H1 (cell line): ENCODE measurements at regions not wholly inside any gene's neighbourhood (a gene's known extent, or its start where the extent isn't known, plus 50 kb on each side); places are given as distances from the start of the nearest gene placed in this dataset.

Experiments
- CTCF ChIA-PET: fragments of 300-600 bp; sonication (Branson Sonifier 250); formaldehyde crosslinking; loops from one replicate; lab custom pipeline; 2021; ENCODE audit not compliant: partially characterized antibody; lab: Charles Lee
- POLR2A ChIA-PET: fragments of 300-600 bp; sonication (Branson Sonifier 250); formaldehyde crosslinking; loops from one replicate; lab custom pipeline; 2021; ENCODE audit warnings: inconsistent platforms; ENCODE audit not compliant: partially characterized antibody; lab: Charles Lee
- DNase-seq, 2 experiments: peaks; one replicate each; pipeline versions ENCODE4 v3.0.0 to v3.0.0-alpha.2; 2010 to 2022; ENCODE audit warnings: low spot score in 2 of 2, low read depth in 1 of 2, mixed read lengths in 1 of 2
- FAIRE-seq: peaks from 2 replicates; lab custom pipeline; 2011; peaks lifted over from hg19 to GRCh38; lab: Jason Lieb, UNC
- H2AFZ ChIP-seq: 2 replicates; pipeline ENCODE4 v1.8.1; 2012; ENCODE audit warnings: low read length, inconsistent platforms
- H2AK5ac ChIP-seq: 2 replicates; pipeline ENCODE4 v1.6.1; 2013; ENCODE audit warnings: low read depth, low read length
- H2BK120ac ChIP-seq: replicated peaks from 2 replicates; pipeline ENCODE3; 2013; ENCODE audit warnings: low read depth, low read length, inconsistent platforms
- H2BK12ac ChIP-seq: 2 replicates; pipeline ENCODE4 v1.6.1; 2013; ENCODE audit warnings: low read depth, low read length
- H2BK15ac ChIP-seq: 2 replicates; pipeline ENCODE4 v1.6.1; 2013; ENCODE audit warnings: low read length
- H2BK20ac ChIP-seq: 2 replicates; pipeline ENCODE4 v1.6.1; 2013; ENCODE audit warnings: low read length
- H2BK5ac ChIP-seq: 2 replicates; pipeline ENCODE4 v1.6.1; 2013; ENCODE audit warnings: low read depth, low read length
- H3K14ac ChIP-seq: 2 replicates; pipeline ENCODE4 v1.6.1; 2013; ENCODE audit warnings: inconsistent platforms; ENCODE audit not compliant: insufficient read length
- H3K18ac ChIP-seq: 2 replicates; pipeline ENCODE4 v1.6.1; 2013; ENCODE audit warnings: low read length; ENCODE audit errors: extremely low read depth
- H3K23ac ChIP-seq: 2 replicates; pipeline ENCODE4 v1.6.1; 2013; ENCODE audit warnings: inconsistent platforms; ENCODE audit not compliant: insufficient read length
- H3K23me2 ChIP-seq: 2 replicates; pipeline ENCODE4 v1.6.1; 2013; ENCODE audit warnings: low read depth, low read length
- H3K27ac ChIP-seq: 2 replicates; pipeline ENCODE4 v1.6.1; 2011; ENCODE audit warnings: low read depth, low read length, inconsistent platforms
- H3K27me3 ChIP-seq, 4 experiments: replicated peaks in 1 of 4; 1 replicate in 1 of 4; 2 replicates in 3 of 4; pipeline versions ENCODE4 v1.6.1 to v1.8.1; 2011 to 2013; ENCODE audit warnings: low read length in 3 of 4, mild to moderate bottlenecking in 3 of 4, inconsistent platforms in 2 of 4, mixed read lengths in 2 of 4, moderate library complexity in 1 of 4; ENCODE audit not compliant: control insufficient read depth in 3 of 4, insufficient read depth in 3 of 4; ENCODE audit errors: extremely low read depth in 1 of 4
- H3K36me3 ChIP-seq, 4 experiments: 2 replicates each; pipeline versions ENCODE4 v1.6.1 to v1.8.1; 2011 to 2013; ENCODE audit warnings: mild to moderate bottlenecking in 4 of 4, low read length in 3 of 4, moderate library complexity in 2 of 4, control low read depth in 1 of 4, inconsistent platforms in 1 of 4; ENCODE audit not compliant: insufficient read depth in 4 of 4, control insufficient read depth in 2 of 4
- H3K4ac ChIP-seq: replicated peaks from 2 replicates; pipeline ENCODE3; 2013; ENCODE audit warnings: low read length, low read depth, mixed read lengths, inconsistent platforms; ENCODE audit not compliant: insufficient read length
- H3K4me1 ChIP-seq, 4 experiments: replicated peaks in 1 of 4; 1 replicate in 1 of 4; 2 replicates in 3 of 4; pipeline versions ENCODE4 v1.6.1 to v1.8.1; 2011 to 2013; ENCODE audit warnings: low read length in 3 of 4, inconsistent platforms in 2 of 4, mixed read lengths in 1 of 4; ENCODE audit not compliant: insufficient read depth in 4 of 4, control insufficient read depth in 3 of 4
- H3K4me2 ChIP-seq, 2 experiments: 2 replicates each; pipeline versions ENCODE4 v1.6.1 to v1.8.1; 2011 to 2013; ENCODE audit warnings: low read depth in 2 of 2, low read length in 2 of 2, control low read depth in 1 of 2, inconsistent platforms in 1 of 2, mild to moderate bottlenecking in 1 of 2; ENCODE audit not compliant: insufficient read depth in 1 of 2
- H3K4me3 ChIP-seq, 4 experiments: fragments of 200-600, 300-600 bp in 1 of 4; sonication (generic), shearing (Covaris generic), sonication (Bioruptor Twin) in 1 of 4; 2 replicates each; pipeline versions ENCODE4 v1.5.1 to v1.8.1; 2011 to 2016; ENCODE audit warnings: low read length in 4 of 4, low read depth in 3 of 4, control low read depth in 2 of 4, inconsistent platforms in 2 of 4, mild to moderate bottlenecking in 2 of 4, mixed read lengths in 1 of 4, moderate library complexity in 1 of 4; ENCODE audit not compliant: insufficient read depth in 2 of 4; ENCODE audit errors: extremely low read depth in 1 of 4
- H3K56ac ChIP-seq: replicated peaks from 2 replicates; pipeline ENCODE3; 2013; ENCODE audit warnings: low read depth, mild to moderate bottlenecking, mixed read lengths, low read length, inconsistent platforms; ENCODE audit not compliant: insufficient read length
- H3K79me1 ChIP-seq: 2 replicates; pipeline ENCODE4 v1.6.1; 2013; ENCODE audit warnings: low read depth, low read length, control low read depth
- H3K79me2 ChIP-seq, 2 experiments: 2 replicates each; pipeline versions ENCODE4 v1.6.1 to v1.8.1; 2012 to 2013; ENCODE audit warnings: low read length in 2 of 2, mild to moderate bottlenecking in 2 of 2, inconsistent platforms in 1 of 2; ENCODE audit not compliant: insufficient read depth in 2 of 2, control insufficient read depth in 1 of 2
- H3K9ac ChIP-seq, 4 experiments: replicated peaks in 1 of 4; 1 replicate in 1 of 4; 2 replicates in 3 of 4; pipeline versions ENCODE4 v1.6.1 to v1.8.1; 2011 to 2013; ENCODE audit warnings: low read depth in 3 of 4, low read length in 3 of 4, control low read depth in 2 of 4, mild to moderate bottlenecking in 2 of 4, moderate library complexity in 2 of 4, inconsistent platforms in 1 of 4; ENCODE audit errors: extremely low read depth in 1 of 4
- H3K9me3 ChIP-seq, 2 experiments: 2 replicates each; pipeline versions ENCODE4 v1.6.1 to v1.8.1; 2012 to 2013; ENCODE audit warnings: mild to moderate bottlenecking in 2 of 2, moderate library complexity in 2 of 2, control low read depth in 1 of 2, inconsistent platforms in 1 of 2, low read depth in 1 of 2, low read length in 1 of 2, mixed read lengths in 1 of 2; ENCODE audit not compliant: insufficient read depth in 2 of 2
- H4K20me1 ChIP-seq, 2 experiments: replicated peaks in 1 of 2; 2 replicates each; pipeline versions ENCODE3 to v1.8.1; 2011 to 2013; ENCODE audit warnings: inconsistent platforms in 2 of 2, low read length in 2 of 2, mild to moderate bottlenecking in 1 of 2; ENCODE audit not compliant: insufficient read depth in 2 of 2, control insufficient read depth in 1 of 2
- H4K5ac ChIP-seq: 2 replicates; pipeline ENCODE4 v1.6.1; 2013; ENCODE audit warnings: low read length, low read depth, mixed read lengths, inconsistent platforms; ENCODE audit not compliant: insufficient read length
- H4K8ac ChIP-seq: 2 replicates; pipeline ENCODE4 v1.8.0; 2013; ENCODE audit warnings: mild to moderate bottlenecking, moderate library complexity, low read length, inconsistent platforms; ENCODE audit not compliant: insufficient read depth; ENCODE audit errors: extremely low read depth
- H4K91ac ChIP-seq: replicated peaks from 2 replicates; pipeline ENCODE3; 2013; ENCODE audit warnings: low read length, mixed read lengths, inconsistent platforms; ENCODE audit not compliant: insufficient read length
- CHD2 ChIP-seq: IDR thresholded peaks from 2 replicates; pipeline ENCODE4 v1.6.1; 2012; ENCODE audit warnings: low read length, improper control_type of control experiment
- EP300 ChIP-seq, 2 experiments: IDR thresholded peaks; 1 replicate in 1 of 2; 2 replicates in 1 of 2; pipeline ENCODE4 v1.6.1; 2011 to 2012; ENCODE audit warnings: low read depth in 2 of 2, low read length in 2 of 2, mild to moderate bottlenecking in 2 of 2, borderline replicate concordance in 1 of 2, inconsistent platforms in 1 of 2, moderate library complexity in 1 of 2
- EZH2 ChIP-seq: fragments of 200-600 bp; sonication (generic); IDR thresholded peaks from 2 replicates; pipeline ENCODE4 v1.7.1; 2012; ENCODE audit warnings: low read depth, mild to moderate bottlenecking, moderate library complexity, low read length, inconsistent platforms; ENCODE audit not compliant: severe bottlenecking
- PHF8 ChIP-seq: fragments of 200-600 bp; sonication (generic); conservative IDR thresholded peaks from 2 replicates; pipeline ENCODE4 v1.7.1; 2012; ENCODE audit warnings: low read depth, mild to moderate bottlenecking, inconsistent platforms, low read length, moderate library complexity
- RAD21 ChIP-seq, 2 experiments: IDR thresholded peaks in 1 of 2; conservative IDR thresholded peaks in 1 of 2; 2 replicates each; pipeline ENCODE4 v1.6.1; 2011; ENCODE audit warnings: low read depth in 2 of 2, low read length in 2 of 2, improper control_type of control experiment in 1 of 2, inconsistent platforms in 1 of 2, mild to moderate bottlenecking in 1 of 2, moderate library complexity in 1 of 2
- SAP30 ChIP-seq: fragments of 300-600 bp; sonication (generic); IDR thresholded peaks from 2 replicates; pipeline ENCODE4 v1.7.1; 2012; ENCODE audit warnings: low read length, moderate library complexity, mild to moderate bottlenecking, inconsistent platforms; ENCODE audit not compliant: insufficient read depth, insufficient replicate concordance
- TBP ChIP-seq: IDR thresholded peaks from 2 replicates; pipeline ENCODE4 v1.6.1; 2011; ENCODE audit warnings: low read depth, low read length, improper control_type of control experiment
- WGBS, 2 experiments: shearing (Covaris generic) in 1 of 2; methylation state at CpG; one replicate each; pipeline versions ENCODE4 v1.1.6 to v1.1.7; 2013 to 2015; ENCODE audit warnings: low lambda C conversion rate in 2 of 2, mixed read lengths in 2 of 2, inconsistent platforms in 1 of 2, low coverage in 1 of 2, missing lambda C conversion rate in 1 of 2; ENCODE audit not compliant: insufficient replicate concordance in 2 of 2, insufficient coverage in 1 of 2, insufficient read length in 1 of 2; ENCODE audit errors: extremely low coverage in 1 of 2, missing lambda C conversion rate in 1 of 2; 5-methylcytosine and 5-hydroxymethylcytosine counted together
- TF ChIP-seq, protein P1 (sequence below): IDR thresholded peaks from 2 replicates; pipeline ENCODE4 v1.6.1; 2011; ENCODE audit warnings: low read length, improper control_type of control experiment

DNA sequence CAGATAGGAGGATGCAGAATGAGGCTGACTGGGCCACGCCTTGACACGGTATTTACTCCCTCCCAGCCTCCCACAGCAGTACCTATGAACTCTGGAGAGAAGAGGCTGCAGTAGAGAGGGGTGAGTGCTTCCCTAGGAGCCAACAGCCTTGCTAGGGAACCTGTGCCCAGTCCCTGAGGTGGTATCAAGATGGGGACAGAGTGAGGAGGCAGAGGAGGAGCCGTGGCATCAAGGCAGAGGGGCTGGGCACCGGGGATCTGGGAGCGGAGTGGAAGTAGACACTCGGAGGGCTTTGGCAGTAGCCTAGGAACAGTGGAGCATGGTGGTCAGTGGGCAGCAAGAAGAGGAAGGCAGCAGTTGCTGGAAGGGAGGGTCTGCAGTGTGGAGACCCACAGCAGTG, 68.7 kb upstream of the CHST15 start:
- CTCF ChIA-PET = no interaction called here
- Histone ChIP-seq H3K79me1 (no peaks in the 10 kb centered on the region), H3K4me2 (no peak overlapping the region), H4K20me1 (no peaks in the 10 kb centered on the region), H2AFZ (no peak overlapping the region), H3K4me3 (no peak overlapping the region), H2BK120ac (no peak overlapping the region), H3K27me3 (peaks cover 0 to 3% (median 0%) of the 10 kb centered on the region in 4 experiments; a peak in 1 of 7 replicates), H3K14ac (no peak overlapping the region), H3K18ac (peak overlapping the region; percentile 19; the same call in 1 of the 2 replicates), H2BK15ac (0 out of 2 replicates have a peak overlapping the region, but pooled peaks have one; percentile 16), H2AK5ac (no peak overlapping the region), H3K23me2 (no peaks in the 10 kb centered on the region), H3K9me3 (peaks cover 4% of the 10 kb centered on the region in 2 experiments; a peak in 2 of 4 replicates), H3K56ac (no peak overlapping the region), H4K8ac (no peak overlapping the region), H2BK5ac (no peak overlapping the region), H3K27ac (no peak overlapping the region), H3K23ac (no peak overlapping the region), H4K91ac (no peak overlapping the region), H4K5ac (no peak overlapping the region), H3K79me2 (no peaks in the 10 kb centered on the region), H3K36me3 (no peaks in the 10 kb centered on the region), H3K4ac (no peak overlapping the region), H2BK12ac (peak overlapping the region; percentile 60; the same call in 1 of the 2 replicates), H3K9ac (no peak overlapping the region), H3K4me1 (peaks cover 0 to 13% (median 8%) of the 10 kb centered on the region in 4 experiments; a peak in 6 of 7 replicates), H2BK20ac (no peak overlapping the region)
- TF ChIP-seq EZH2 = no peak
- no peak for TF ChIP-seq TBP
- no peak for TF ChIP-seq RAD21 (IDR thresholded peaks at IDR 0.05 in 1 of 2, conservative IDR thresholded peaks at IDR 0.05 in 1 of 2; ENCODE audit: low read depth in 2 of 2, low read length in 2 of 2)
- no peak for TF ChIP-seq CHD2
- no peak for TF ChIP-seq EP300 (IDR thresholded peaks at IDR 0.05; ENCODE audit: borderline replicate concordance in 1 of 2, low read depth in 2 of 2, low read length in 2 of 2)
- TF ChIP-seq SAP30 = no peak
- TF ChIP-seq PHF8 = no peak
- TF ChIP-seq, protein P1, sequence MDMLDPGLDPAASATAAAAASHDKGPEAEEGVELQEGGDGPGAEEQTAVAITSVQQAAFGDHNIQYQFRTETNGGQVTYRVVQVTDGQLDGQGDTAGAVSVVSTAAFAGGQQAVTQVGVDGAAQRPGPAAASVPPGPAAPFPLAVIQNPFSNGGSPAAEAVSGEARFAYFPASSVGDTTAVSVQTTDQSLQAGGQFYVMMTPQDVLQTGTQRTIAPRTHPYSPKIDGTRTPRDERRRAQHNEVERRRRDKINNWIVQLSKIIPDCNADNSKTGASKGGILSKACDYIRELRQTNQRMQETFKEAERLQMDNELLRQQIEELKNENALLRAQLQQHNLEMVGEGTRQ = no peak
- POLR2A ChIA-PET = no interaction called here
- 95% methylated on average over 6 of the region's 6 CpGs; no CpG with 5 or more reads in 1 of the 2 experiments for WGBS, 2 experiments
- DNase-seq (no peak), FAIRE-seq (no peak)
